ENCODE measurements at regions not wholly inside any gene's neighbourhood (a gene's known extent, or its start where the extent isn't known, plus 50 kb on each side); places are given as distances from the start of the nearest gene placed in this dataset.

DNA sequence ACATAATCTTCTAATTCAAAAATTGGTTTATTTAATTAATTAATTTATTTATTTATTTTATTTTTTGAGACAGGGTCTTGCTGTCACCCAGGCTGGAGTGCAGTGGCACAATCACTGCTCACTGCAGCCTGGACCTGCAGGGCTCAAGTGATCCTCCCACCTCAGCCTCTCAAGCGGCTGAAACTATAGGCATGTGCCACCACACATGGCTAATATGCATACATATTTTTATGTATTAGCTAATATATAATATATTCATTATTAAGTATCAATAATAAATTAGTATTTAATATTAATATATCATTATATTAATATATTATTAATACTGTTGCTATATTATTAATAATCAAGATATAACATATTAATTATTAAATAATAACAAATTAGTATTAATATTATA lies 406.7 kb downstream of the GPATCH2 start:
- DNase-seq (ENCODE audit: low read depth, low spot score) (no peak), FAIRE-seq (no peak), ATAC-seq (no peak)
- no peaks in the 10 kb centered on the region; a peak in 1 of 4 replicates for H3K27me3 ChIP-seq (replicated peaks in 1 of 2; ENCODE audit: control insufficient read depth in 2 of 2, insufficient read depth in 2 of 2, low read length in 1 of 2)
- SMC1A ChIA-PET (ENCODE audit: uncharacterized antibody, unreplicated experiment) = no interaction called here
- H3K4me3 ChIP-seq = no peak overlapping the region
- H3K9me3 ChIP-seq (replicated peaks; ENCODE audit: control insufficient read depth, insufficient read depth, low read length) = no peaks in the 10 kb centered on the region
- RAD21 ChIA-PET (ENCODE audit: unreplicated experiment) = no interaction called here
- no peaks in the 10 kb centered on the region for H3K4me1 ChIP-seq (ENCODE audit: control insufficient read depth, insufficient read depth, low read length)
- H3K4me2 ChIP-seq (ENCODE audit: control insufficient read depth, insufficient read depth) = no peak overlapping the region
- CTCF ChIA-PET = no interaction called here
- no peaks in the 10 kb centered on the region for H4K20me1 ChIP-seq (ENCODE audit: control insufficient read depth, insufficient read depth)
- in situ Hi-C loops (cut with MboI) = no loop called here
- 84% methylated on average over 1 of the region's 1 CpG for WGBS (ENCODE audit: insufficient coverage, insufficient replicate concordance, low lambda C conversion rate, missing lambda C conversion rate)
- TF ChIP-seq JUNB (IDR thresholded peaks at IDR 0.05) = no peak
- TF ChIP-seq POU2F2 (IDR thresholded peaks at IDR 0.05; ENCODE audit: borderline replicate concordance, low read depth, low read length) = no peak
- TF ChIP-seq SREBF2 (IDR thresholded peaks at IDR 0.05; ENCODE audit: low read length) = no peak
- no peak for TF ChIP-seq MTA2 (IDR thresholded peaks at IDR 0.05; ENCODE audit: low read depth)
- no peak for TF ChIP-seq RAD51 (IDR thresholded peaks at IDR 0.05)
- no peaks in the 10 kb centered on the region for H3K36me3 ChIP-seq (ENCODE audit: control insufficient read depth in 2 of 2, insufficient read depth in 2 of 2, low read length in 1 of 2)
- intact Hi-C loops (cut with micrococcal nuclease; ENCODE audit: unreplicated experiment) = no loop called here
- H3K79me2 ChIP-seq (ENCODE audit: control insufficient read depth, insufficient read depth, low read length) = no peaks in the 10 kb centered on the region
- no peak overlapping the region for H2AFZ ChIP-seq (ENCODE audit: control insufficient read depth, low read depth, low read length)
- no TSS peak for BruUV-seq (replicated peaks)
- H3K9ac ChIP-seq (ENCODE audit: control insufficient read depth, insufficient read depth, low read length) = no peak overlapping the region
- POLR2A ChIA-PET = no interaction called here
- H3K27ac ChIP-seq (ENCODE audit: control insufficient read depth, insufficient read depth) = no peak overlapping the region

DNA sequence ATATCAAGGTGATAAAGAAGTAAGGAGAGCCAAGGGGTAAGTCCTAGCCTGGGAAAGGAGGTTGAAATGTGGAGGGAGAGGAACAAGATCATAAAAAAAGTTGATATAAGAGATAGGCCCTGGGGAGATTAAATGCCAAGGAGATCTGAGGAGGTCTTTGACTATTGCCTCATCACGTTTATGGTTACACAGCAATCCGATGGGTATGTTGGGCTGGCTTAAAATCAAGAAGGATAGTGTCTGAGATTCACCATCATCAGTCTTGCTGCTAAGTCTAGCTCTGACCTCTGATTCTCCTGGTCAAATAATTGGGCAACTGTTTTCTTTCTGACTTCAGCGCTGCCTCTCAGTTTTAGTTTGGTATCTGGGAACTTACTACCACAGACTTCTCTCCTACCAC lies 416.3 kb downstream of the GPATCH2 start:
- in situ Hi-C loops (cut with MboI) = no loop called here
- BruUV-seq (replicated peaks) = no TSS peak
- no peak overlapping the region for H3K4me3 ChIP-seq
- no peaks in the 10 kb centered on the region for H3K27me3 ChIP-seq (replicated peaks in 1 of 2; ENCODE audit: control insufficient read depth in 2 of 2, insufficient read depth in 2 of 2, low read length in 1 of 2)
- no peak overlapping the region for H2AFZ ChIP-seq (ENCODE audit: control insufficient read depth, low read depth, low read length)
- ChIA-PET SMC1A (ENCODE audit: uncharacterized antibody, unreplicated experiment) (no interaction called here), CTCF (no interaction called here), RAD21 (ENCODE audit: unreplicated experiment) (no interaction called here), POLR2A (no interaction called here)
- DNase-seq (ENCODE audit: low read depth, low spot score) = no peak
- H3K36me3 ChIP-seq (ENCODE audit: control insufficient read depth in 2 of 2, insufficient read depth in 2 of 2, low read length in 1 of 2) = no peaks in the 10 kb centered on the region
- H3K27ac ChIP-seq (ENCODE audit: control insufficient read depth, insufficient read depth) = no peak overlapping the region
- no peaks in the 10 kb centered on the region for H3K4me1 ChIP-seq (ENCODE audit: control insufficient read depth, insufficient read depth, low read length)
- no peaks in the 10 kb centered on the region for H3K79me2 ChIP-seq (ENCODE audit: control insufficient read depth, insufficient read depth, low read length)
- no peak for ATAC-seq
- H3K4me2 ChIP-seq (ENCODE audit: control insufficient read depth, insufficient read depth) = no peak overlapping the region
- FAIRE-seq = no peak
- no peaks in the 10 kb centered on the region for H4K20me1 ChIP-seq (ENCODE audit: control insufficient read depth, insufficient read depth)
- intact Hi-C loops (cut with micrococcal nuclease; ENCODE audit: unreplicated experiment) = no loop called here
- 8% methylated on average over 3 of the region's 3 CpGs for WGBS (ENCODE audit: insufficient coverage, insufficient replicate concordance, low lambda C conversion rate, missing lambda C conversion rate)
- no peaks in the 10 kb centered on the region for H3K9me3 ChIP-seq (replicated peaks; ENCODE audit: control insufficient read depth, insufficient read depth, low read length)
- no peak overlapping the region for H3K9ac ChIP-seq (ENCODE audit: control insufficient read depth, insufficient read depth, low read length)
- TF ChIP-seq SP1 (IDR thresholded peaks at IDR 0.05; ENCODE audit: low read depth, low read length) (no peak), CBFB (IDR thresholded peaks at IDR 0.05; ENCODE audit: low read depth) (no peak), NR2F1 (conservative IDR thresholded peaks at IDR 0.05) (no peak), KLF5 (IDR thresholded peaks at IDR 0.05; ENCODE audit: partially characterized antibody) (no peak), SMAD1 (IDR thresholded peaks at IDR 0.05; ENCODE audit: low read depth, partially characterized antibody) (no peak), LARP7 (IDR thresholded peaks at IDR 0.05) (no peak), PAX8 (IDR thresholded peaks at IDR 0.05) (no peak), RAD21 (IDR thresholded peaks at IDR 0.05; ENCODE audit: insufficient read depth, low read depth, low read length) (no peak)
- TF ChIP-seq, protein P1, sequence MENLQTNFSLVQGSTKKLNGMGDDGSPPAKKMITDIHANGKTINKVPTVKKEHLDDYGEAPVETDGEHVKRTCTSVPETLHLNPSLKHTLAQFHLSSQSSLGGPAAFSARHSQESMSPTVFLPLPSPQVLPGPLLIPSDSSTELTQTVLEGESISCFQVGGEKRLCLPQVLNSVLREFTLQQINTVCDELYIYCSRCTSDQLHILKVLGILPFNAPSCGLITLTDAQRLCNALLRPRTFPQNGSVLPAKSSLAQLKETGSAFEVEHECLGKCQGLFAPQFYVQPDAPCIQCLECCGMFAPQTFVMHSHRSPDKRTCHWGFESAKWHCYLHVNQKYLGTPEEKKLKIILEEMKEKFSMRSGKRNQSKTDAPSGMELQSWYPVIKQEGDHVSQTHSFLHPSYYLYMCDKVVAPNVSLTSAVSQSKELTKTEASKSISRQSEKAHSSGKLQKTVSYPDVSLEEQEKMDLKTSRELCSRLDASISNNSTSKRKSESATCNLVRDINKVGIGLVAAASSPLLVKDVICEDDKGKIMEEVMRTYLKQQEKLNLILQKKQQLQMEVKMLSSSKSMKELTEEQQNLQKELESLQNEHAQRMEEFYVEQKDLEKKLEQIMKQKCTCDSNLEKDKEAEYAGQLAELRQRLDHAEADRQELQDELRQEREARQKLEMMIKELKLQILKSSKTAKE (IDR thresholded peaks at IDR 0.05; ENCODE audit: low read depth, poor library complexity, severe bottlenecking) = no peak
- TF ChIP-seq, protein P2, sequence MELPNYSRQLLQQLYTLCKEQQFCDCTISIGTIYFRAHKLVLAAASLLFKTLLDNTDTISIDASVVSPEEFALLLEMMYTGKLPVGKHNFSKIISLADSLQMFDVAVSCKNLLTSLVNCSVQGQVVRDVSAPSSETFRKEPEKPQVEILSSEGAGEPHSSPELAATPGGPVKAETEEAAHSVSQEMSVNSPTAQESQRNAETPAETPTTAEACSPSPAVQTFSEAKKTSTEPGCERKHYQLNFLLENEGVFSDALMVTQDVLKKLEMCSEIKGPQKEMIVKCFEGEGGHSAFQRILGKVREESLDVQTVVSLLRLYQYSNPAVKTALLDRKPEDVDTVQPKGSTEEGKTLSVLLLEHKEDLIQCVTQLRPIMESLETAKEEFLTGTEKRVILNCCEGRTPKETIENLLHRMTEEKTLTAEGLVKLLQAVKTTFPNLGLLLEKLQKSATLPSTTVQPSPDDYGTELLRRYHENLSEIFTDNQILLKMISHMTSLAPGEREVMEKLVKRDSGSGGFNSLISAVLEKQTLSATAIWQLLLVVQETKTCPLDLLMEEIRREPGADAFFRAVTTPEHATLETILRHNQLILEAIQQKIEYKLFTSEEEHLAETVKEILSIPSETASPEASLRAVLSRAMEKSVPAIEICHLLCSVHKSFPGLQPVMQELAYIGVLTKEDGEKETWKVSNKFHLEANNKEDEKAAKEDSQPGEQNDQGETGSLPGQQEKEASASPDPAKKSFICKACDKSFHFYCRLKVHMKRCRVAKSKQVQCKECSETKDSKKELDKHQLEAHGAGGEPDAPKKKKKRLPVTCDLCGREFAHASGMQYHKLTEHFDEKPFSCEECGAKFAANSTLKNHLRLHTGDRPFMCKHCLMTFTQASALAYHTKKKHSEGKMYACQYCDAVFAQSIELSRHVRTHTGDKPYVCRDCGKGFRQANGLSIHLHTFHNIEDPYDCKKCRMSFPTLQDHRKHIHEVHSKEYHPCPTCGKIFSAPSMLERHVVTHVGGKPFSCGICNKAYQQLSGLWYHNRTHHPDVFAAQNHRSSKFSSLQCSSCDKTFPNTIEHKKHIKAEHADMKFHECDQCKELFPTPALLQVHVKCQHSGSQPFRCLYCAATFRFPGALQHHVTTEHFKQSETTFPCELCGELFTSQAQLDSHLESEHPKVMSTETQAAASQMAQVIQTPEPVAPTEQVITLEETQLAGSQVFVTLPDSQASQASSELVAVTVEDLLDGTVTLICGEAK (IDR thresholded peaks at IDR 0.05; ENCODE audit: borderline replicate concordance) = no peak

All from GM12878 (cell line).